ENCODE measurements at regions not wholly inside any gene's neighbourhood (a gene's known extent, or its start where the extent isn't known, plus 50 kb on each side); places are given as distances from the start of the nearest gene placed in this dataset.

GRCh38 chr10:10959666-10960065, 58.0 kb upstream of the CELF2 start:
- DNase-seq (ENCODE audit: low spot score): no peak
- TF ChIP-seq CTCF (IDR thresholded peaks at IDR 0.05; ENCODE audit: extremely low read depth, missing control alignments): no peak

- TF ChIP-seq CTCF (IDR thresholded peaks at IDR 0.05; ENCODE audit: extremely low read depth, missing control alignments): no peak
- no peak for DNase-seq (ENCODE audit: low spot score)
Observed at GRCh38 chr10:10960534-10960933, 57.1 kb upstream of the CELF2 start.

GRCh38 chr10:10961072-10961471, 56.6 kb upstream of the CELF2 start:
- no peak for DNase-seq (ENCODE audit: low spot score)
- TF ChIP-seq CTCF (IDR thresholded peaks at IDR 0.05; ENCODE audit: extremely low read depth, missing control alignments): no peak

- no peak for DNase-seq (ENCODE audit: low spot score)
- TF ChIP-seq CTCF (IDR thresholded peaks at IDR 0.05; ENCODE audit: extremely low read depth, missing control alignments): no peak
Observed at GRCh38 chr10:10967029-10967428, 50.6 kb upstream of the CELF2 start.

- DNase-seq (ENCODE audit: low spot score): no peak
Observed at GRCh38 chr10:10967581-10968256, 50.0 kb upstream of the CELF2 start.

More at GRCh38 chr10:10967581-10968256, 50.0 kb upstream of the CELF2 start:
- TF ChIP-seq CTCF (IDR thresholded peaks at IDR 0.05; ENCODE audit: extremely low read depth, missing control alignments): no peak

All from GM20000 (cell line).